Neural progenitor cell (in vitro differentiated cells): ENCODE measurements at regions not wholly inside any gene's neighbourhood (a gene's known extent, or its start where the extent isn't known, plus 50 kb on each side); places are given as distances from the start of the nearest gene placed in this dataset.

Experiments
- DNase-seq: peaks from one replicate; pipeline ENCODE4 v3.0.0-alpha.2; 2016; ENCODE audit warnings: low spot score
- H2AFZ ChIP-seq: fragments of 200-600 bp; sonication (generic); replicated peaks from 2 replicates; pipeline ENCODE4 v1.6.1; 2016; ENCODE audit warnings: antibody characterized with exemption
- H3F3A ChIP-seq: fragments of 200-600 bp; sonication (generic); 2 replicates; pipeline ENCODE4 v1.6.1; 2016; ENCODE audit warnings: antibody characterized with exemption, low read depth
- H3K27ac ChIP-seq: fragments of 200-600 bp; sonication (generic); 2 replicates; pipeline ENCODE4 v1.5.1; 2016; ENCODE audit warnings: mild to moderate bottlenecking
- H3K27me3 ChIP-seq: fragments of 200-600 bp; sonication (generic); 2 replicates; pipeline ENCODE4 v1.6.1; 2016; ENCODE audit warnings: mild to moderate bottlenecking, moderate library complexity
- H3K36me3 ChIP-seq: fragments of 200-600 bp; sonication (generic); 2 replicates; pipeline ENCODE4 v1.5.1; 2016
- H3K4me1 ChIP-seq: fragments of 200-600 bp; sonication (generic); 2 replicates; pipeline ENCODE4 v1.6.1; 2016; ENCODE audit warnings: mixed run types
- H3K4me2 ChIP-seq: fragments of 200-600 bp; sonication (generic); 2 replicates; pipeline ENCODE4 v1.6.1; 2016
- H3K4me3 ChIP-seq: fragments of 200-600 bp; sonication (generic); 2 replicates; pipeline ENCODE4 v1.5.1; 2016
- H3K79me2 ChIP-seq: fragments of 200-600 bp; sonication (generic); 2 replicates; pipeline ENCODE4 v1.6.1; 2016; ENCODE audit warnings: low read depth
- H3K9ac ChIP-seq: fragments of 200-600 bp; sonication (generic); 2 replicates; pipeline ENCODE4 v1.6.1; 2016
- H3K9me3 ChIP-seq: fragments of 200-600 bp; sonication (generic); 2 replicates; pipeline ENCODE4 v1.5.1; 2016; ENCODE audit warnings: low read depth
- H4K20me1 ChIP-seq: fragments of 200-600 bp; sonication (generic); 2 replicates; pipeline ENCODE4 v1.6.1; 2016; ENCODE audit warnings: low read depth
- H3K27ac Mint-ChIP-seq: 3 replicates; pipeline ENCODE4 v1.8.0; 2021; ENCODE audit warnings: mixed read lengths
- H3K27me3 Mint-ChIP-seq: 2 replicates; pipeline ENCODE4 v1.8.0; 2022; ENCODE audit warnings: low read depth, mild to moderate bottlenecking, inconsistent platforms, moderate library complexity, mixed read lengths; ENCODE audit not compliant: insufficient read depth
- H3K36me3 Mint-ChIP-seq: 3 replicates; pipeline ENCODE4 v1.8.0; 2021; ENCODE audit warnings: mixed read lengths
- H3K4me1 Mint-ChIP-seq: 3 replicates; pipeline ENCODE4 v1.8.0; 2021; ENCODE audit warnings: mixed read lengths
- H3K4me3 Mint-ChIP-seq: 3 replicates; pipeline ENCODE4 v1.8.0; 2021; ENCODE audit warnings: mild to moderate bottlenecking, moderate library complexity, mixed read lengths
- H3K9me3 Mint-ChIP-seq: 3 replicates; pipeline ENCODE4 v1.8.0; 2020; ENCODE audit warnings: mixed read lengths
- CTCF ChIP-seq: fragments of 200-600 bp; sonication (generic); IDR thresholded peaks from 2 replicates; pipeline ENCODE4 v1.5.1; 2017; ENCODE audit warnings: antibody characterized with exemption, mild to moderate bottlenecking
- EZH2 ChIP-seq: fragments of 200-600 bp; sonication (generic); IDR thresholded peaks from 2 replicates; pipeline ENCODE4 v1.6.1; 2017; ENCODE audit warnings: antibody characterized with exemption, mild to moderate bottlenecking, moderate library complexity
- EZH2phosphoT487 ChIP-seq: fragments of 200-600 bp; sonication (generic); IDR thresholded peaks from 2 replicates; pipeline ENCODE4 v1.6.1; 2017; ENCODE audit warnings: antibody characterized with exemption

- no peak overlapping the region for H3K4me3 ChIP-seq
- H3K79me2 ChIP-seq, result no peaks in the 10 kb centered on the region
- no peak for DNase-seq
- H3K27ac ChIP-seq, result no peak overlapping the region
- H2AFZ ChIP-seq, result no peak overlapping the region
- no peaks in the 10 kb centered on the region for H3K36me3 Mint-ChIP-seq
- no peaks in the 10 kb centered on the region for H3K36me3 ChIP-seq
- H4K20me1 ChIP-seq, result no peaks in the 10 kb centered on the region
- no peaks in the 10 kb centered on the region for H3K4me1 ChIP-seq
- no peak overlapping the region for H3K4me2 ChIP-seq
- H3K4me1 Mint-ChIP-seq, result no peaks in the 10 kb centered on the region
- H3K9me3 ChIP-seq, result no peaks in the 10 kb centered on the region
- no peaks in the 10 kb centered on the region for H3K27me3 Mint-ChIP-seq
- H3K27me3 ChIP-seq, result no peaks in the 10 kb centered on the region
- H3F3A ChIP-seq, result no peaks in the 10 kb centered on the region
- no peak for TF ChIP-seq CTCF
- TF ChIP-seq EZH2, result no peak
- TF ChIP-seq EZH2phosphoT487, result no peak
- no peak overlapping the region for H3K9ac ChIP-seq
- H3K4me3 Mint-ChIP-seq, result no peak overlapping the region
- no peak overlapping the region for H3K27ac Mint-ChIP-seq
- H3K9me3 Mint-ChIP-seq, result no peaks in the 10 kb centered on the region
These were observed 226.3 kb downstream of the AHR start for GRCh38 chr7:17524746-17525145.

DNA sequence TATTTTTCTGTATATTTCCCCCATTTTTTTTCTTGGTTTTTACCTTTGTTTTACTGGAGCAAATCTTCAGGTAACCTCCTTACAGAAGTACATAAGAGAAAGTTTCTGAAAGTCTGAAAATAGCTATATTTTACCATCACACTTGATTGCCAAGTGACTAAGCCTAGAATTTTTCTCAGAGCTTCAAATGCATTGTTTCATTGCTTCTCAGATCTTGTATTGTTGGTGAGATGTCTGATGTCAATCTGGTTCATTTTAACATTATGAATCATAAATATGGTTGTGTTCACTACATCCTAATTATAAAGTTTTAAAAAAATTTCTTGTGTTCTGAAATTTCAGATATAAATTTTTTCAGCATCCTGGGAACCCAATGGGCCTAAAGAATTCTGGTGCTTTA is 228.2 kb downstream of the AHR start:
- H3K4me1 ChIP-seq, result no peaks in the 10 kb centered on the region
- no peak overlapping the region for H3K27ac Mint-ChIP-seq
- no peaks in the 10 kb centered on the region for H3K9me3 ChIP-seq
- no peaks in the 10 kb centered on the region for H3K36me3 ChIP-seq
- no peaks in the 10 kb centered on the region for H3K79me2 ChIP-seq
- no peaks in the 10 kb centered on the region for H3K36me3 Mint-ChIP-seq
- no peak overlapping the region for H3K4me3 ChIP-seq
- H3K4me3 Mint-ChIP-seq, result no peak overlapping the region
- H3K9ac ChIP-seq, result no peak overlapping the region
- no peaks in the 10 kb centered on the region for H3K27me3 Mint-ChIP-seq
- no peaks in the 10 kb centered on the region for H3K27me3 ChIP-seq
- H3F3A ChIP-seq, result no peaks in the 10 kb centered on the region
- peaks cover 4% of the 10 kb centered on the region for H3K4me1 Mint-ChIP-seq
- H3K9me3 Mint-ChIP-seq, result no peaks in the 10 kb centered on the region
- no peak overlapping the region for H3K4me2 ChIP-seq
- H4K20me1 ChIP-seq, result no peaks in the 10 kb centered on the region
- no peak for DNase-seq
- H2AFZ ChIP-seq, result no peak overlapping the region
- TF ChIP-seq EZH2 (no peak), EZH2phosphoT487 (no peak), CTCF (no peak)
- H3K27ac ChIP-seq, result no peak overlapping the region

- Mint-ChIP-seq H3K27me3 (peaks cover 3% of the 10 kb centered on the region), H3K36me3 (no peaks in the 10 kb centered on the region), H3K9me3 (no peaks in the 10 kb centered on the region), H3K27ac (no peak overlapping the region), H3K4me3 (no peak overlapping the region), H3K4me1 (peaks cover 4% of the 10 kb centered on the region)
- Histone ChIP-seq H3K79me2 (no peaks in the 10 kb centered on the region), H2AFZ (no peak overlapping the region), H3K27ac (no peak overlapping the region), H3K27me3 (no peaks in the 10 kb centered on the region), H3K4me3 (no peak overlapping the region), H3K4me1 (no peaks in the 10 kb centered on the region), H3K4me2 (no peak overlapping the region), H3K9ac (no peak overlapping the region), H3F3A (no peaks in the 10 kb centered on the region), H4K20me1 (no peaks in the 10 kb centered on the region), H3K36me3 (no peaks in the 10 kb centered on the region), H3K9me3 (no peaks in the 10 kb centered on the region)
- TF ChIP-seq EZH2phosphoT487, result no peak
- no peak for TF ChIP-seq EZH2
- no peak for TF ChIP-seq CTCF
- no peak for DNase-seq
These were observed 230.2 kb downstream of the AHR start for GRCh38 chr7:17528636-17529035.

- Histone ChIP-seq H3K27ac (no peak overlapping the region), H3K9ac (no peak overlapping the region), H3K4me1 (no peaks in the 10 kb centered on the region), H3K4me2 (no peak overlapping the region), H4K20me1 (no peaks in the 10 kb centered on the region), H2AFZ (no peak overlapping the region), H3K4me3 (no peak overlapping the region), H3F3A (no peaks in the 10 kb centered on the region), H3K27me3 (no peaks in the 10 kb centered on the region), H3K36me3 (no peaks in the 10 kb centered on the region), H3K9me3 (no peaks in the 10 kb centered on the region), H3K79me2 (no peaks in the 10 kb centered on the region)
- no peaks in the 10 kb centered on the region for H3K9me3 Mint-ChIP-seq
- H3K4me3 Mint-ChIP-seq, result no peak overlapping the region
- no peak overlapping the region for H3K27ac Mint-ChIP-seq
- H3K27me3 Mint-ChIP-seq, result peaks cover 3% of the 10 kb centered on the region
- no peak for DNase-seq
- no peaks in the 10 kb centered on the region for H3K36me3 Mint-ChIP-seq
- TF ChIP-seq EZH2phosphoT487, result no peak
- no peak for TF ChIP-seq EZH2
- no peak for TF ChIP-seq CTCF
- peaks cover 4% of the 10 kb centered on the region for H3K4me1 Mint-ChIP-seq
These were observed 231.8 kb downstream of the AHR start for GRCh38 chr7:17530244-17530643.
